PC-3 (cell line): ENCODE measurements at regions not wholly inside any gene's neighbourhood (a gene's known extent, or its start where the extent isn't known, plus 50 kb on each side); places are given as distances from the start of the nearest gene placed in this dataset.
A peak's percentile ranks its signal among the peaks of the same experiment; 100 is the strongest.

Source experiments
- ATAC-seq: fragments of 200-7000 bp; cut with Tn5 transposase; 2 replicates; pipeline ENCODE4 v1.9.1; 2020; ENCODE audit warnings: mild to moderate bottlenecking, moderate library complexity
- BruUV-seq: library from RNA; stranded (reverse); fragments of 400-500 nt; replicated peaks from 2 replicates; lab custom pipeline; 2021; lab: Mats Ljungman, UMichigan
- CTCF ChIA-PET: fragments of 300-600 bp; sonication (Branson Sonifier 250); formaldehyde crosslinking; loops from one replicate; lab custom pipeline; 2022; ENCODE audit warnings: antibody characterized with exemption; lab: Charles Lee
- POLR2A ChIA-PET: fragments of 300-600 bp; sonication (Branson Sonifier 250); formaldehyde crosslinking; loops from one replicate; lab custom pipeline; 2022; ENCODE audit warnings: antibody characterized with exemption; ENCODE audit not compliant: unreplicated experiment; lab: Charles Lee
- DNase-seq: peaks from one replicate; pipeline ENCODE4 v3.0.0-alpha.2; 2015
- H2AFZ ChIP-seq: fragments of 300-600 bp; sonication (generic); 2 replicates; pipeline ENCODE4 v1.6.0; 2016; ENCODE audit warnings: antibody characterized with exemption, low read length
- H3F3A ChIP-seq: fragments of 300-600 bp; sonication (generic); one replicate; pipeline ENCODE4 v1.6.0; 2017; ENCODE audit warnings: antibody characterized with exemption, low read length, control low read depth, mild to moderate bottlenecking; ENCODE audit not compliant: unreplicated experiment
- H3K27ac ChIP-seq: fragments of 300-600 bp; sonication (generic); 2 replicates; pipeline ENCODE4 v1.5.1; 2016; ENCODE audit warnings: mild to moderate bottlenecking, low read length
- H3K27me3 ChIP-seq: fragments of 300-600 bp; sonication (generic); 2 replicates; pipeline ENCODE4 v1.6.1; 2016; ENCODE audit warnings: low read length, mixed read lengths
- H3K36me3 ChIP-seq: fragments of 300-600 bp; sonication (generic); 2 replicates; pipeline ENCODE4 v1.6.1; 2016; ENCODE audit warnings: low read depth, mixed run types, low read length, mixed read lengths
- H3K4me1 ChIP-seq: fragments of 300-600 bp; sonication (generic); 2 replicates; pipeline ENCODE4 v1.5.1; 2016; ENCODE audit warnings: low read length; ENCODE audit not compliant: insufficient read depth
- H3K4me2 ChIP-seq: fragments of 300-600 bp; sonication (generic); 2 replicates; pipeline ENCODE4 v1.6.0; 2016; ENCODE audit warnings: low read length
- H3K4me3 ChIP-seq: fragments of 300-600 bp; sonication (generic); 2 replicates; pipeline ENCODE4 v1.5.1; 2016; ENCODE audit warnings: mild to moderate bottlenecking, low read length, mixed read lengths
- H3K79me2 ChIP-seq: fragments of 300-600 bp; sonication (generic); 2 replicates; pipeline ENCODE4 v1.6.1; 2017; ENCODE audit warnings: low read length, mixed read lengths
- H3K9ac ChIP-seq: fragments of 300-600 bp; sonication (generic); 2 replicates; pipeline ENCODE4 v1.6.0; 2016; ENCODE audit warnings: mild to moderate bottlenecking, low read length
- H3K9me2 ChIP-seq: fragments of 300-600 bp; sonication (generic); replicated peaks from 2 replicates; pipeline ENCODE4 v1.6.1; 2016; ENCODE audit warnings: mixed run types, low read length, mixed read lengths
- H3K9me3 ChIP-seq: fragments of 300-600 bp; sonication (generic); 2 replicates; pipeline ENCODE4 v1.6.1; 2016; ENCODE audit warnings: low read length, mixed read lengths
- H4K20me1 ChIP-seq: fragments of 300-600 bp; sonication (generic); 2 replicates; pipeline ENCODE4 v1.6.1; 2016; ENCODE audit warnings: low read length, mixed read lengths
- CTCF ChIP-seq: fragments of 300-600 bp; sonication (generic); conservative IDR thresholded peaks from 2 replicates; pipeline ENCODE4 v1.5.1; 2017; ENCODE audit warnings: antibody characterized with exemption, low read depth, mild to moderate bottlenecking, low read length
- EZH2 ChIP-seq: fragments of 300-600 bp; sonication (generic); IDR thresholded peaks from one replicate; pipeline ENCODE4 v1.6.1; 2017; ENCODE audit warnings: antibody characterized with exemption, mild to moderate bottlenecking, low read length; ENCODE audit not compliant: unreplicated experiment
- EZH2phosphoT487 ChIP-seq: fragments of 300-600 bp; sonication (generic); IDR thresholded peaks from 2 replicates; pipeline ENCODE4 v1.6.1; 2018; ENCODE audit warnings: mild to moderate bottlenecking, antibody characterized with exemption, low read length, borderline replicate concordance
- intact Hi-C: fragments of 100-400 bp; cut with micrococcal nuclease; formaldehyde crosslinking; loops from 2 replicates; pipeline ENCODE4 v1.9.0; 2023

- Histone ChIP-seq H3K4me3 (peak overlapping the region; percentile 39; the same call in 1 of the 2 replicates), H3K79me2 (no peaks in the 10 kb centered on the region), H3K9ac (no peak overlapping the region), H2AFZ (peak overlapping the region; percentile 66), H3K4me1 (peaks cover 23% of the 10 kb centered on the region), H4K20me1 (no peaks in the 10 kb centered on the region), H3K36me3 (no peaks in the 10 kb centered on the region), H3F3A (no peaks in the 10 kb centered on the region), H3K9me3 (no peaks in the 10 kb centered on the region), H3K27ac (peak overlapping the region; percentile 77), H3K9me2 (no peaks in the 10 kb centered on the region), H3K27me3 (no peaks in the 10 kb centered on the region), H3K4me2 (peak overlapping the region; percentile 68)
- ChIA-PET POLR2A (no interaction called here), CTCF (interaction anchor here (0.6 to 1.0 kb wide), 2 partner anchors 208 to 347 kb away, joined by 6 to 10 read pairs; no protein-coding TSS in a partner anchor)
- no peak for TF ChIP-seq CTCF
- no peak for TF ChIP-seq EZH2
- no peak for TF ChIP-seq EZH2phosphoT487
- no peak for DNase-seq
- no TSS peak for BruUV-seq
- intact Hi-C loops: loop anchor here (2.0 kb wide), 2 partner anchors 44 to 160 kb away; partner anchors contain the start of gene NCOR2
- ATAC-seq: no peak
These were observed 136.9 kb downstream of the SCARB1 start for GRCh38 chr12:124726596-124727263.

- H3K27me3 ChIP-seq: no peaks in the 10 kb centered on the region
- no peaks in the 10 kb centered on the region for H3F3A ChIP-seq
- H3K36me3 ChIP-seq: no peaks in the 10 kb centered on the region
- no peaks in the 10 kb centered on the region for H3K9me3 ChIP-seq
- no peaks in the 10 kb centered on the region for H4K20me1 ChIP-seq
- H3K4me3 ChIP-seq: no peak overlapping the region
- DNase-seq (no peak), ATAC-seq (no peak)
- H2AFZ ChIP-seq: no peak overlapping the region
- intact Hi-C loops: loop anchor here (2.0 kb wide), 2 partner anchors 43 to 159 kb away; partner anchors contain the start of gene NCOR2
- no peak overlapping the region for H3K27ac ChIP-seq
- peaks cover 30% of the 10 kb centered on the region for H3K4me1 ChIP-seq
- no peak overlapping the region for H3K9ac ChIP-seq
- TF ChIP-seq EZH2phosphoT487 (no peak), CTCF (no peak), EZH2 (no peak)
- H3K4me2 ChIP-seq: no peak overlapping the region
- ChIA-PET POLR2A (no interaction called here), CTCF (interaction anchor here (0.7 kb wide), 1 partner anchor 40 kb away, joined by 3 read pairs; no protein-coding TSS in a partner anchor)
- no TSS peak for BruUV-seq
- no peaks in the 10 kb centered on the region for H3K9me2 ChIP-seq
- no peaks in the 10 kb centered on the region for H3K79me2 ChIP-seq
These were observed 137.9 kb downstream of the SCARB1 start for GRCh38 chr12:124725597-124726237.
